K562 (cell line): ENCODE measurements at regions not wholly inside any gene's neighbourhood (a gene's known extent, or its start where the extent isn't known, plus 50 kb on each side); places are given as distances from the start of the nearest gene placed in this dataset.

Source experiments
- ATAC-seq: fragments of 200-7000 bp; cut with Tn5 transposase; 3 replicates; pipeline ENCODE4 v1.9.1; 2020; ENCODE audit warnings: moderate library complexity
- BruUV-seq: library from RNA; stranded (reverse); fragments of 400-500 nt; replicated peaks from 2 replicates; lab custom pipeline; 2021; lab: Mats Ljungman, UMichigan
- CTCF ChIA-PET: fragments of 300-600 bp; formaldehyde crosslinking; extraction: SDS; loops from one replicate; lab custom pipeline; 2021; ENCODE audit warnings: low intra/inter-chr PET ratio; lab: Yijun Ruan, JAX
- POLR2A ChIA-PET: fragments of 300-600, 350-650 bp; sonication (Branson Sonifier 250); formaldehyde crosslinking; extraction: SDS; loops from one replicate; lab custom pipeline; 2021; ENCODE audit warnings: antibody characterized with exemption, inconsistent platforms; lab: Yijun Ruan, JAX
- DNase-seq, 4 experiments: peaks; one replicate each; pipeline versions ENCODE4 v3.0.0 to v3.0.0-alpha.2; 2011 to 2018; ENCODE audit warnings: low spot score in 3 of 4, mixed read lengths in 3 of 4; ENCODE audit errors: extremely low read depth in 1 of 4
- FAIRE-seq: peaks from 2 replicates; lab custom pipeline; 2011; peaks lifted over from hg19 to GRCh38; lab: Jason Lieb, UNC
- H2AFZ ChIP-seq: 2 replicates; pipeline ENCODE4 v1.6.0; 2011; ENCODE audit warnings: low read depth, low read length, control low read depth, inconsistent platforms
- H3K27ac ChIP-seq: fragments of 200-600 bp; 3 replicates; pipeline ENCODE4 v1.8.0; 2011; ENCODE audit warnings: low read depth, mild to moderate bottlenecking, control low read depth, inconsistent platforms, low read length, moderate library complexity, mixed read lengths; ENCODE audit errors: extremely low read depth
- H3K27me3 ChIP-seq, 2 experiments: fragments of 300-600 bp in 1 of 2; 2 replicates in 1 of 2; 3 replicates in 1 of 2; pipeline versions ENCODE4 v1.6.0 to v1.8.0; 2011; ENCODE audit warnings: inconsistent platforms in 2 of 2, low read length in 2 of 2, mild to moderate bottlenecking in 1 of 2, mixed read lengths in 1 of 2, moderate library complexity in 1 of 2; ENCODE audit not compliant: control insufficient read depth in 2 of 2, insufficient read depth in 2 of 2
- H3K36me3 ChIP-seq: fragments of 300-600 bp; 3 replicates; pipeline ENCODE4 v1.8.0; 2011; ENCODE audit warnings: mild to moderate bottlenecking, low read length, inconsistent platforms; ENCODE audit not compliant: control insufficient read depth, insufficient read depth
- H3K4me1 ChIP-seq, 2 experiments: fragments of 200-600 bp in 1 of 2; replicated peaks in 1 of 2; 2 replicates in 1 of 2; 3 replicates in 1 of 2; pipeline versions ENCODE4 v1.5.1 to v1.8.0; 2011; ENCODE audit warnings: inconsistent platforms in 2 of 2, low read length in 2 of 2, mild to moderate bottlenecking in 1 of 2, mixed read lengths in 1 of 2, moderate library complexity in 1 of 2; ENCODE audit not compliant: control insufficient read depth in 2 of 2, insufficient read depth in 2 of 2
- H3K4me2 ChIP-seq: 2 replicates; pipeline ENCODE4 v1.6.1; 2011; ENCODE audit warnings: low read length, control low read depth, inconsistent platforms, mixed read lengths; ENCODE audit not compliant: insufficient read depth
- H3K4me3 ChIP-seq: fragments of 200-600 bp; sonication (generic), shearing (Covaris generic); 2 replicates; pipeline ENCODE4 v1.5.1; 2016; ENCODE audit warnings: control low read depth, inconsistent platforms
- H3K79me2 ChIP-seq: fragments of 200-600 bp; 3 replicates; pipeline ENCODE4 v1.8.0; 2011; ENCODE audit warnings: low read length, inconsistent platforms; ENCODE audit not compliant: control insufficient read depth, insufficient read depth
- H3K9ac ChIP-seq, 2 experiments: 2 replicates each; pipeline versions ENCODE4 v1.6.0 to v1.6.1; 2011; ENCODE audit warnings: low read depth in 2 of 2, low read length in 2 of 2, control low read depth in 1 of 2, inconsistent platforms in 1 of 2, mild to moderate bottlenecking in 1 of 2, mixed read lengths in 1 of 2; ENCODE audit not compliant: insufficient read depth in 1 of 2
- H3K9me1 ChIP-seq: one replicate; pipeline ENCODE4 v1.6.0; 2011; ENCODE audit warnings: inconsistent platforms, mild to moderate bottlenecking, low read length, moderate library complexity; ENCODE audit not compliant: control insufficient read depth, insufficient read depth
- H3K9me3 ChIP-seq: replicated peaks from 2 replicates; pipeline ENCODE4 v1.5.1; 2011; ENCODE audit warnings: low read depth, low read length, inconsistent platforms; ENCODE audit not compliant: control insufficient read depth, insufficient read depth
- H4K20me1 ChIP-seq: replicated peaks from 2 replicates; pipeline ENCODE4 v1.6.1; 2011; ENCODE audit warnings: low read length, inconsistent platforms, mixed read lengths; ENCODE audit not compliant: control insufficient read depth, insufficient read depth
- CBFB ChIP-seq: sonication (generic); formaldehyde crosslinking; IDR thresholded peaks from 2 replicates; pipeline ENCODE4 v1.4.0; 2020; ENCODE audit warnings: mild to moderate bottlenecking, missing genetic modification reagents
- CHD4 ChIP-seq: fragments of 200-600 bp; sonication (generic); IDR thresholded peaks from 3 replicates; pipeline ENCODE4 v1.6.1; 2012; ENCODE audit warnings: low read depth, mild to moderate bottlenecking, mixed read lengths, low read length, inconsistent platforms; ENCODE audit not compliant: insufficient read depth, insufficient replicate concordance, poor library complexity, severe bottlenecking
- HNRNPL ChIP-seq: fragments of 200-400 bp; formaldehyde crosslinking; IDR thresholded peaks from 2 replicates; pipeline ENCODE4 v1.6.1; 2017; ENCODE audit warnings: low read depth, mild to moderate bottlenecking, low read length
- MTA3 ChIP-seq: fragments of 450-650 bp; formaldehyde crosslinking; IDR thresholded peaks from 2 replicates; pipeline ENCODE4 v1.6.1; 2017; ENCODE audit warnings: mild to moderate bottlenecking, borderline replicate concordance
- PHB ChIP-seq: fragments of 250-450 bp; sonication (Bioruptor Pico); IDR thresholded peaks from 2 replicates; pipeline ENCODE4 v1.5.0; 2021
- POLR3G ChIP-seq: IDR thresholded peaks from 2 replicates; pipeline ENCODE4 v1.6.1; 2011; ENCODE audit not compliant: insufficient read length, insufficient replicate concordance; ENCODE audit errors: extremely low read depth
- STAG1 ChIP-seq: sonication (generic); formaldehyde crosslinking; IDR thresholded peaks from 2 replicates; pipeline ENCODE4 v1.5.0; 2020; ENCODE audit warnings: missing genetic modification reagents, borderline replicate concordance
- TAL1 ChIP-seq: fragments of 450-650 bp; IDR thresholded peaks from 2 replicates; pipeline ENCODE4 v1.6.1; 2016; ENCODE audit warnings: mild to moderate bottlenecking
- TOE1 ChIP-seq, 2 experiments: fragments of 450-650 bp in 1 of 2; sonication (generic) in 1 of 2; formaldehyde crosslinking in 1 of 2; IDR thresholded peaks; 2 replicates each; pipeline versions ENCODE4 v1.7.1 to v1.8.0; 2016 to 2022; ENCODE audit warnings: borderline replicate concordance in 2 of 2, mild to moderate bottlenecking in 2 of 2, antibody characterized with exemption in 1 of 2, inconsistent platforms in 1 of 2, low read depth in 1 of 2, missing genetic modification reagents in 1 of 2, moderate library complexity in 1 of 2
- WGBS: fragments of 100-300 bp; shearing (Covaris generic); methylation state at CpG from one replicate; pipeline ENCODE4 v1.1.6; 2016; ENCODE audit warnings: low coverage, mixed read lengths; ENCODE audit not compliant: insufficient coverage; ENCODE audit errors: missing lambda C conversion rate; 5-methylcytosine and 5-hydroxymethylcytosine counted together
- in situ Hi-C: fragments of 300-500 bp; cut with MboI; formaldehyde crosslinking; loops from 4 replicates; pipeline ENCODE4 v1.15.0; 2018; ENCODE audit warnings: inconsistent platforms, mixed read lengths
- intact Hi-C: fragments of 100-400 bp; cut with micrococcal nuclease; formaldehyde crosslinking; loops from 2 replicates; pipeline ENCODE4 v1.14.2; 2022
- TF ChIP-seq, protein P1 (sequence below): fragments of 250-450 bp; sonication (Bioruptor Pico); IDR thresholded peaks from 2 replicates; pipeline ENCODE4 v1.5.0; 2021
- TF ChIP-seq, protein P2 (sequence below): fragments of 250-450 bp; sonication (Bioruptor Pico); IDR thresholded peaks from 2 replicates; pipeline ENCODE4 v1.4.0; 2020; ENCODE audit warnings: mild to moderate bottlenecking, moderate library complexity, borderline replicate concordance

DNA sequence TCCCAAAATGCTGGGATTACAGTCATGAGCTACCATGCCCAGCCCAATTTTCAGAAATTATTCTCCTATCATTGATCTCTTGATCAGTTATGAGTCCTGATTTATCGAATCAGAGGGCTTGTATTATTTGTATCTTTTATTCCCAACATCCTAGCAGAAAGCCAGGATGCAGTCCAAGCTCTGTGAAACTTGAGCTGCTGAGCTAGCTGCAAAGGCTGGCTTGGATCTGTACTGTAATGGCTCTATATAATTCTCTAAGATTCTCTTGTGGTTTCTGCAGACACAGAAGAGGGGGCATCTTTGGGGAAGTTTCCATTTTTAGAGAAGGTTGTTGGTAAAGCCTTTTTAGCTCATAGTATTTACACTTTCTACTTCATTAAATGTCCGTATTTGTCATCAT is 227.1 kb downstream of the MAP2K4 start:
- DNase-seq (no peak), FAIRE-seq (no peak), ATAC-seq (no peak)
- POLR2A ChIA-PET, result no interaction called here
- Histone ChIP-seq H2AFZ (no peak overlapping the region), H3K4me3 (no peak overlapping the region), H3K9me1 (no peaks in the 10 kb centered on the region), H3K36me3 (no peaks in the 10 kb centered on the region), H3K79me2 (no peaks in the 10 kb centered on the region), H3K4me2 (no peak overlapping the region), H3K9ac (no peak overlapping the region), H3K27me3 (no peaks in the 10 kb centered on the region), H3K9me3 (no peaks in the 10 kb centered on the region), H4K20me1 (no peaks in the 10 kb centered on the region), H3K27ac (no peak overlapping the region), H3K4me1 (no peaks in the 10 kb centered on the region)
- no TSS peak for BruUV-seq
- no peak for TF ChIP-seq STAG1 (CRISPR knock-in tag)
- TF ChIP-seq TAL1, result no peak
- TF ChIP-seq, protein P1, sequence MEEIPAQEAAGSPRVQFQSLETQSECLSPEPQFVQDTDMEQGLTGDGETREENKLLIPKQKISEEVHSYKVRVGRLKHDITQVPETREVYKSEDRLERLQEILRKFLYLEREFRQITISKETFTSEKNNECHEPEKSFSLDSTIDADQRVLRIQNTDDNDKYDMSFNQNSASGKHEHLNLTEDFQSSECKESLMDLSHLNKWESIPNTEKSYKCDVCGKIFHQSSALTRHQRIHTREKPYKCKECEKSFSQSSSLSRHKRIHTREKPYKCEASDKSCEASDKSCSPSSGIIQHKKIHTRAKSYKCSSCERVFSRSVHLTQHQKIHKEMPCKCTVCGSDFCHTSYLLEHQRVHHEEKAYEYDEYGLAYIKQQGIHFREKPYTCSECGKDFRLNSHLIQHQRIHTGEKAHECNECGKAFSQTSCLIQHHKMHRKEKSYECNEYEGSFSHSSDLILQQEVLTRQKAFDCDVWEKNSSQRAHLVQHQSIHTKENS, result no peak
- no peak for TF ChIP-seq HNRNPL
- TF ChIP-seq TOE1 (IDR thresholded peaks at IDR 0.05; ENCODE audit: borderline replicate concordance), result no peak
- no peak for TF ChIP-seq TOE1 (CRISPR knock-in tag; IDR thresholded peaks at IDR 0.05; ENCODE audit: borderline replicate concordance, low read depth)
- TF ChIP-seq MTA3, result no peak
- TF ChIP-seq CHD4, result no peak
- TF ChIP-seq, protein P2, sequence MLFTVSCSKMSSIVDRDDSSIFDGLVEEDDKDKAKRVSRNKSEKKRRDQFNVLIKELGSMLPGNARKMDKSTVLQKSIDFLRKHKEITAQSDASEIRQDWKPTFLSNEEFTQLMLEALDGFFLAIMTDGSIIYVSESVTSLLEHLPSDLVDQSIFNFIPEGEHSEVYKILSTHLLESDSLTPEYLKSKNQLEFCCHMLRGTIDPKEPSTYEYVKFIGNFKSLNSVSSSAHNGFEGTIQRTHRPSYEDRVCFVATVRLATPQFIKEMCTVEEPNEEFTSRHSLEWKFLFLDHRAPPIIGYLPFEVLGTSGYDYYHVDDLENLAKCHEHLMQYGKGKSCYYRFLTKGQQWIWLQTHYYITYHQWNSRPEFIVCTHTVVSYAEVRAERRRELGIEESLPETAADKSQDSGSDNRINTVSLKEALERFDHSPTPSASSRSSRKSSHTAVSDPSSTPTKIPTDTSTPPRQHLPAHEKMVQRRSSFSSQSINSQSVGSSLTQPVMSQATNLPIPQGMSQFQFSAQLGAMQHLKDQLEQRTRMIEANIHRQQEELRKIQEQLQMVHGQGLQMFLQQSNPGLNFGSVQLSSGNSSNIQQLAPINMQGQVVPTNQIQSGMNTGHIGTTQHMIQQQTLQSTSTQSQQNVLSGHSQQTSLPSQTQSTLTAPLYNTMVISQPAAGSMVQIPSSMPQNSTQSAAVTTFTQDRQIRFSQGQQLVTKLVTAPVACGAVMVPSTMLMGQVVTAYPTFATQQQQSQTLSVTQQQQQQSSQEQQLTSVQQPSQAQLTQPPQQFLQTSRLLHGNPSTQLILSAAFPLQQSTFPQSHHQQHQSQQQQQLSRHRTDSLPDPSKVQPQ, result no peak
- no peak for TF ChIP-seq CBFB (CRISPR knock-in tag)
- TF ChIP-seq POLR3G, result no peak
- no peak for TF ChIP-seq PHB (CRISPR knock-in tag)
- 0% methylated on average over 2 of the region's 2 CpGs for WGBS
- CTCF ChIA-PET, result no interaction called here
- in situ Hi-C loops (no loop called here), intact Hi-C loops (no loop called here)
